A673 (cell line): ENCODE measurements at regions not wholly inside any gene's neighbourhood (a gene's known extent, or its start where the extent isn't known, plus 50 kb on each side); places are given as distances from the start of the nearest gene placed in this dataset.

Experiments
- BruUV-seq: library from RNA; stranded (reverse); fragments of 400-500 nt; replicated peaks from 2 replicates; lab custom pipeline; 2021; lab: Mats Ljungman, UMichigan
- CTCF ChIA-PET: fragments of 300-600 bp; sonication (Branson Sonifier 250); formaldehyde crosslinking; loops from one replicate; lab custom pipeline; 2022; ENCODE audit warnings: antibody characterized with exemption; lab: Charles Lee
- POLR2A ChIA-PET: fragments of 300-600 bp; sonication (Branson Sonifier 250); formaldehyde crosslinking; loops from one replicate; lab custom pipeline; 2022; ENCODE audit warnings: antibody characterized with exemption; ENCODE audit not compliant: low non-redundant PET; lab: Charles Lee
- DNase-seq: peaks from one replicate; pipeline ENCODE4 v3.0.0-alpha.2; 2015; ENCODE audit warnings: low spot score
- H3K27ac ChIP-seq: fragments of 200-600 bp; sonication (generic); 2 replicates; pipeline ENCODE4 v1.5.1; 2016; ENCODE audit warnings: mixed run types, low read depth, mild to moderate bottlenecking, mixed read lengths, antibody characterized with exemption, low read length; ENCODE audit not compliant: poor library complexity, severe bottlenecking
- H3K27me3 ChIP-seq: fragments of 200-600 bp; sonication (generic); replicated peaks from 2 replicates; pipeline ENCODE4 v1.6.1; 2017; ENCODE audit warnings: mixed run types, low read depth, mild to moderate bottlenecking, mixed read lengths, antibody characterized with exemption, low read length; ENCODE audit not compliant: insufficient read depth, poor library complexity
- H3K36me3 ChIP-seq: fragments of 200-600 bp; sonication (generic); 2 replicates; pipeline ENCODE4 v1.6.1; 2016; ENCODE audit warnings: mixed run types, mild to moderate bottlenecking, mixed read lengths, antibody characterized with exemption, low read length; ENCODE audit not compliant: insufficient read depth, poor library complexity, severe bottlenecking
- H3K4me1 ChIP-seq: fragments of 200-600 bp; sonication (generic); 2 replicates; pipeline ENCODE4 v1.6.1; 2017; ENCODE audit warnings: mixed run types, mild to moderate bottlenecking, mixed read lengths, antibody characterized with exemption, low read length; ENCODE audit not compliant: insufficient read depth, poor library complexity, severe bottlenecking
- H3K4me3 ChIP-seq: fragments of 200-600 bp; sonication (generic); 2 replicates; pipeline ENCODE4 v1.5.1; 2016; ENCODE audit warnings: low read depth, mixed run types, mild to moderate bottlenecking, mixed read lengths, low read length; ENCODE audit not compliant: poor library complexity, severe bottlenecking
- H3K9me3 ChIP-seq: fragments of 200-600 bp; sonication (generic); 2 replicates; pipeline ENCODE4 v1.6.1; 2016; ENCODE audit warnings: mixed run types, low read depth, mild to moderate bottlenecking, mixed read lengths, antibody characterized with exemption, low read length; ENCODE audit not compliant: poor library complexity, severe bottlenecking
- CTCF ChIP-seq: fragments of 300-800, 200-600 bp; sonication (generic); conservative IDR thresholded peaks from 2 replicates; pipeline ENCODE4 v1.5.1; 2017; ENCODE audit warnings: low read depth, mild to moderate bottlenecking, antibody characterized with exemption, low read length, moderate library complexity, mixed read lengths
- EZH2 ChIP-seq: fragments of 200-600 bp; sonication (generic); IDR thresholded peaks from 2 replicates; pipeline ENCODE4 v1.6.1; 2017; ENCODE audit warnings: borderline replicate concordance, low read depth, mild to moderate bottlenecking, mixed read lengths, antibody characterized with exemption, low read length; ENCODE audit not compliant: poor library complexity, severe bottlenecking
- intact Hi-C: fragments of 100-400 bp; cut with micrococcal nuclease; formaldehyde crosslinking; loops from one replicate; pipeline ENCODE4 v1.10.0; 2022; ENCODE audit not compliant: unreplicated experiment

DNA sequence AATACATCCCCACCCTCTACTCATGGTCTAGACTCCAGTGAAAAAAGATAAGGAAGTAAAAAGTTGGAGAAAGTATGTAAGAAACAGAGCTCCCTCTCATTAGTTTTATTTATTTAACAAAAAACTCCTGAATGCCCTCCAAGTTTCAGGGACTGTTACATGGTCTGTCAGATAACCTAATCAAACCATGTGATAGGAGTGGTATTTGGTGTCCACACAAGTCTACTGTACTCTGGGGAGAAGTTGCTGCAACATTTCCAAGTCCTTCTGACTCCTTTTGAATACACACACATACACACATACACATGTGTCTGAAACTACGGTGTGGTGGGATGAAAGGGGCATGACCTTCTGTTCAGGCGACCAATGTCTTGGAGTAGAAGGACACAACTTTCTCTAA lies 320.0 kb downstream of the ADGRG6 start:
- no peak overlapping the region for H3K4me3 ChIP-seq
- DNase-seq, result no peak
- ChIA-PET POLR2A (no interaction called here), CTCF (no interaction called here)
- no peak overlapping the region for H3K27ac ChIP-seq
- no TSS peak for BruUV-seq
- no peaks in the 10 kb centered on the region for H3K36me3 ChIP-seq
- H3K4me1 ChIP-seq, result no peaks in the 10 kb centered on the region
- TF ChIP-seq CTCF (no peak), EZH2 (no peak)
- H3K27me3 ChIP-seq, result no peaks in the 10 kb centered on the region
- H3K9me3 ChIP-seq, result no peaks in the 10 kb centered on the region
- intact Hi-C loops, result no loop called here

DNA sequence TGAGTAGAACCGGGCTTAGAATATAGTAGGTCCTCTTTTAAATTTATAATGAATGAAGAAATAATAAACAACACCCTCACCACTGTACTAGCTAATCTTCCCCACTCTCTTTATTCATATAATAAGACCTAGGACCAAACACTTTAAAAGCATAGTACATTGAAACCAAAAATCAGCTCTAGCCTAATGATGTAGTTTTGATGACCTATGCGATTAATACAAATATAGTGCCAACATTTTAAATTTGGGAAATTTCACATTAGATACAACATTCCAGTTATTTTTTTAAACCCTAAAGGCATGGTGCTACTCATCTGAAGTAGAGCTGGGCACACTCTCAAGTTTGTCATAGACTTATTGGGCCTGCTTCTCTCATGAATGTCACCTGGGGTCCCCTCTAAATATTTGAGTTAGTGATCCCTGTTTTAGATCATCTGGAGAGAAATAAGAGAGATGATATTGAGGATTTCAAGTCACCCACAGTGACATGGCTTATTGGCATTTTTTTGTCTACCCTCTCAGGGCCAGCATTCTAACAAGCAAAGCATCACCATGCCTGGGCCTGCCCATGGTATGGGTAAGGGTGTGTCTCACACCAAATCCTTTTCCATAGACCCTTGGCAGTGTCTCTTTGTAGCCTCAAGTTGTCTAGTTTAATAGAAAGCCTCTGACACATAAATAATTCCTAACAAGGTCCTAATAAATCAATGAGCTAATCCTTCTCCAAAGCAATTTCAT lies 319.8 kb downstream of the HIVEP2 start:
- BruUV-seq, result no TSS peak
- POLR2A ChIA-PET, result no interaction called here
- CTCF ChIA-PET, result no interaction called here

GRCh38 chr6:142627474-142627873 lies 317.5 kb downstream of the HIVEP2 start:
- no peak overlapping the region for H3K4me3 ChIP-seq
- ChIA-PET POLR2A (no interaction called here), CTCF (no interaction called here)
- H3K9me3 ChIP-seq, result no peaks in the 10 kb centered on the region
- DNase-seq, result no peak
- H3K4me1 ChIP-seq, result no peaks in the 10 kb centered on the region
- intact Hi-C loops, result no loop called here
- BruUV-seq, result no TSS peak
- H3K27me3 ChIP-seq, result no peaks in the 10 kb centered on the region
- no peak overlapping the region for H3K27ac ChIP-seq
- H3K36me3 ChIP-seq, result no peaks in the 10 kb centered on the region
- TF ChIP-seq EZH2 (no peak), CTCF (no peak)

More for the DNA sequence above, 319.8 kb downstream of the HIVEP2 start:
- Histone ChIP-seq H3K27me3 (no peaks in the 10 kb centered on the region), H3K4me3 (no peak overlapping the region), H3K4me1 (no peaks in the 10 kb centered on the region), H3K27ac (no peak overlapping the region), H3K9me3 (no peaks in the 10 kb centered on the region), H3K36me3 (no peaks in the 10 kb centered on the region)
- intact Hi-C loops, result no loop called here
- no peak for DNase-seq
- TF ChIP-seq EZH2 (no peak), CTCF (no peak)
